ENCODE measurements at regions not wholly inside any gene's neighbourhood (a gene's known extent, or its start where the extent isn't known, plus 50 kb on each side); places are given as distances from the start of the nearest gene placed in this dataset.

DNA sequence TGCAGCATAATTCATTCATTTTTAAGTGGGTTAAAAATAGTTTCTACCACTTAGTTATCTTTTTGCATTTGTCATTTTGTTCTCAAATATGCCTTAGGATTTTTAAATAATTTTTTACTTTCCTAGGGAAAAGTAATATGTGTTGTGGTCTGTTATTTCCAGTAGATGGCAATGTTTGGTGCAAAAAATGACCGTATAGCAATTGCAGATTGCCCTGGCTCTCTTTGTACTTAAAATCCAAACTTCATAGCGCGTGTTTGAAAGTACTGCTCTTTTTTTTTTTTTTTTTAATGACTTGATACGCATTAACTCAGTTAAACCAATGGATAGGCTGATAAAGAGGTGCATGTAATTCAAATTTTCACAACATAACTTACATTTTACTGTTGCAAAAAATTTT is 74.4 kb upstream of the RBMX start:
- TF ChIP-seq, protein P1, sequence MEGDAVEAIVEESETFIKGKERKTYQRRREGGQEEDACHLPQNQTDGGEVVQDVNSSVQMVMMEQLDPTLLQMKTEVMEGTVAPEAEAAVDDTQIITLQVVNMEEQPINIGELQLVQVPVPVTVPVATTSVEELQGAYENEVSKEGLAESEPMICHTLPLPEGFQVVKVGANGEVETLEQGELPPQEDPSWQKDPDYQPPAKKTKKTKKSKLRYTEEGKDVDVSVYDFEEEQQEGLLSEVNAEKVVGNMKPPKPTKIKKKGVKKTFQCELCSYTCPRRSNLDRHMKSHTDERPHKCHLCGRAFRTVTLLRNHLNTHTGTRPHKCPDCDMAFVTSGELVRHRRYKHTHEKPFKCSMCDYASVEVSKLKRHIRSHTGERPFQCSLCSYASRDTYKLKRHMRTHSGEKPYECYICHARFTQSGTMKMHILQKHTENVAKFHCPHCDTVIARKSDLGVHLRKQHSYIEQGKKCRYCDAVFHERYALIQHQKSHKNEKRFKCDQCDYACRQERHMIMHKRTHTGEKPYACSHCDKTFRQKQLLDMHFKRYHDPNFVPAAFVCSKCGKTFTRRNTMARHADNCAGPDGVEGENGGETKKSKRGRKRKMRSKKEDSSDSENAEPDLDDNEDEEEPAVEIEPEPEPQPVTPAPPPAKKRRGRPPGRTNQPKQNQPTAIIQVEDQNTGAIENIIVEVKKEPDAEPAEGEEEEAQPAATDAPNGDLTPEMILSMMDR (IDR thresholded peaks at IDR 0.05): peak; percentile 34
- no peak for DNase-seq
- intact Hi-C loops (cut with micrococcal nuclease): loop anchor here (2.0 kb wide), 1 partner anchor 98 kb away; no protein-coding TSS in a partner anchor
- no peak for ATAC-seq
- H3K9me3 Mint-ChIP-seq: no peaks in the 10 kb centered on the region
- no peaks in the 10 kb centered on the region for H3K4me1 Mint-ChIP-seq (ENCODE audit: low read depth)
- no peaks in the 10 kb centered on the region for H3K27me3 Mint-ChIP-seq
- ChIA-PET POLR2A (no interaction called here), CTCF (interaction anchor here (0.7 to 2.4 kb wide), 9 partner anchors 9 to 242 kb away, joined by 3 to 10 read pairs (median 3); no protein-coding TSS in a partner anchor)
- no peak overlapping the region for H3K27ac Mint-ChIP-seq
- H3K4me3 Mint-ChIP-seq: no peak overlapping the region
- H3K36me3 Mint-ChIP-seq (ENCODE audit: low read depth): no peaks in the 10 kb centered on the region

DNA sequence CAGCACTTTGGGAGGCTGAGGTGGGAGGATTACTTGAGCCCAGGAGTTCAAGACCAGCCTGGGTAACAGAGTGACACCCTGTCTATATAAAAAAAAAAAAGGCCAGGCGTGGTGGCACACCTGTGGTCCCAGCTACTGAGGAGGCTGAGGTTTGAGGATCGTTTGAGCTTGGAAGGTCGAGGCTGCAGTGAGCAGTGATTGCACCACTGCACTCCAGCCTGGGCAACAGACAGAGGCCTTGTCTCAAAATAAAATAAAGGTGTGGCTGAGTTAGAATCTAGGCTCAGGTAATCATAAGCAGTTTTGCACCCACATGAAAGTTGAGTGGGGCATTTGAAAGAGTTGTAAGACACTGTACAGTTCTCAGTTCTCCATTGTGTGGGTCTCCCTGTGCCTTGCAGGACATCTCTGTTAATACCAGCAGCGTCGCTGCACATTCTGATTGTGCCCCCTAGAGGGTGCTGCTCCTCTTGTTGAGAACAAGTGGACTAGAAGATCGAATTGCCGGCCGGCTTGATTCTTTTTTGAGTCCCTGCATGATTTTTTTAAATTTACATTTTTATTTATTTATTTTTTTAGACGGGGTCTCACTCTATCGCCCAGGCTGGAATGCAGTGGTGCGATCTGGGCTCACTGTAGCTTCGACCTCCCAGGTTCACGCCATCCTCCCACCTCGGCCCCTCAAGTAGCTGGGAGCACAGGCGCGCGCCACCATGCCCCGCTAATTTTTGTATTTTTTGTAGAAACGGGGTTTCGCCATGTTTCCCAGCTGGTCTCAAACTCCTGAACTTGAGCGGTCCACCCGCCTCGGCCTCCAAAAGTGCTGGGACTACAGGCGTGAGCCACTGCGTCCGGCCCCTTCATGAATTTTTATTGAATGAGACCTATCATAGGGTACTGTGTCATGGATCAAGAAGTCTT is 73.6 kb upstream of the RBMX start:
- no peaks in the 10 kb centered on the region for H3K4me1 Mint-ChIP-seq (ENCODE audit: low read depth)
- intact Hi-C loops (cut with micrococcal nuclease): loop anchor here (2.0 kb wide), 1 partner anchor 99 kb away; no protein-coding TSS in a partner anchor
- no peaks in the 10 kb centered on the region for H3K9me3 Mint-ChIP-seq
- ChIA-PET CTCF (interaction anchor here (0.6 to 1.5 kb wide), 10 partner anchors 8 to 242 kb away, joined by 3 to 10 read pairs (median 3); no protein-coding TSS in a partner anchor), POLR2A (no interaction called here)
- no peaks in the 10 kb centered on the region for H3K36me3 Mint-ChIP-seq (ENCODE audit: low read depth)
- H3K27me3 Mint-ChIP-seq: no peaks in the 10 kb centered on the region
- no peak overlapping the region for H3K4me3 Mint-ChIP-seq
- TF ChIP-seq, protein P1 (IDR thresholded peaks at IDR 0.05): peak; percentile 57
- ATAC-seq (peak; percentile 74), DNase-seq (peak; percentile 81)
- no peak overlapping the region for H3K27ac Mint-ChIP-seq

DNA sequence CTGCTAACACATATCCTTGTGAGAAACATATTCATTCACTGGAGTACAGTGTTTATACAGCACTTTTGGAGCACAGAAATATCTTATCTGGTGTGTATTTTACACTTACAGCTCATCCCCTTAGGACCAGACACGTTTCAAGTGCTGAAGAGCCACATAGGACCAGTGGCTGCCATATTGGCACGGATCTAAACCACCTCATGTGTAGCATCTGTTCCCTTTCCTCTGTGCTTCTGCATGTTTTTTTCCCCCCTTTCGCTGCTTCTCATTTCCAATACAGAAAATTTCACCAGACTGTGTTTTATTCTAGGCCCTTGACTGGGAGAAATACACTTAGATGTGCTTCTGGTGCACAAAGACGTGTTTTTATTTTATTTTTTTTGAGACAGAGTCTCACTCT is 69.7 kb upstream of the RBMX start:
- TF ChIP-seq, protein P1 (IDR thresholded peaks at IDR 0.05): no peak
- intact Hi-C loops (cut with micrococcal nuclease): no loop called here

DNA sequence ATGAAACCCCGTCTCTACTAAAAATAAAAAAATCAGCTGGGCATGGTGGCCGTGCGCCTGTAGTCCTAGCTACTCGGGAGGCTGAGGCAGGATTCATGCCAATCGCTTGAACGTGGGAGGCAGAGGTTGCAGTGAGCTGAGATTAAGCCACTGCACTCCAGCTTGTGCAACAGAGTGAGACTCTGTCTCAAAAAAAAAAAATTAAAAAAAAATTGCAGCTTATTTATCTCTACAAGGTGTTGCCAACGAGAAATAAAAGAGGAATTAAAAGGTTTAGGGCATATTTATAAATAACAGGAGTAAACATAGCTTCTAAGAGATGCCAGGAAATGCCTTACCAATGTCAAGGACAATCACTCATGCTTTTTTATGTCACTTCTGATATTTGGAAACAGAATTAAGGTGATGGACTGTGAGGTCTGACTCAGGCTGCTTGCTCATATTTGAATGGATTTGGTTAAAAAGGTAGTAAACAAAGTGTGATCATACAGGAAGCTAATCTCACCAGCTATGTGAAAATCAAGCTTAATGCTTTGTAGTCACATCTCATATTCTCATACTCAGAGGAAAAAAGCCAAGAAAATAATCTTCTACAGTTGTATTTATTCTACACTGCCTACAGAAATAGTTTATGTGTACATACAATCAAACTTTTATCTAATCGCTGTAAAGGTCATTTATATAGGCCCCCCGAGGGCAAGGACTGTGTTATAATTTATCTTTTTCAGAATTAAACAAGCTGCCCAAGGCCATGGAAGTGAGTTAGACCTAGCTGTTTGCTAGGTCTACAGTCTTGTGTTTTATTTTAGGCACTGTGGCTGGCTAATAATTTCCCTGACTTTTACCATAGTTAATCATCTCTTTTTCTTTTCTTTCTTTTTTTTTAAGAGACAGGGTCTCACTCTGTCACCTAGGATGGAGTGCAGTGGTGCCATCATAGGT is 61.1 kb upstream of the RBMX start:
- Mint-ChIP-seq H3K4me1 (ENCODE audit: low read depth) (peaks cover 2% of the 10 kb centered on the region), H3K9me3 (no peaks in the 10 kb centered on the region), H3K4me3 (no peak overlapping the region), H3K27me3 (no peaks in the 10 kb centered on the region), H3K36me3 (ENCODE audit: low read depth) (peaks cover 3% of the 10 kb centered on the region), H3K27ac (no peak overlapping the region)
- peak; percentile 27 for ATAC-seq
- DNase-seq: no peak
- POLR2A ChIA-PET: no interaction called here
- intact Hi-C loops (cut with micrococcal nuclease): no loop called here
- CTCF ChIA-PET: no interaction called here
- TF ChIP-seq, protein P1 (IDR thresholded peaks at IDR 0.05): no peak

More for the DNA sequence above, 69.7 kb upstream of the RBMX start:
- no peaks in the 10 kb centered on the region for H3K27me3 Mint-ChIP-seq
- H3K4me1 Mint-ChIP-seq (ENCODE audit: low read depth): no peaks in the 10 kb centered on the region
- CTCF ChIA-PET: no interaction called here
- POLR2A ChIA-PET: no interaction called here
- H3K4me3 Mint-ChIP-seq: no peak overlapping the region
- no peaks in the 10 kb centered on the region for H3K36me3 Mint-ChIP-seq (ENCODE audit: low read depth)
- DNase-seq (no peak), ATAC-seq (no peak)
- H3K27ac Mint-ChIP-seq: no peak overlapping the region
- no peaks in the 10 kb centered on the region for H3K9me3 Mint-ChIP-seq

All from activated CD8-positive, alpha-beta T cell treated with anti-CD3 and anti-CD28 coated beads for 36 hours (primary cell).